ENCODE measurements at regions not wholly inside any gene's neighbourhood (a gene's known extent, or its start where the extent isn't known, plus 50 kb on each side); places are given as distances from the start of the nearest gene placed in this dataset.

DNA sequence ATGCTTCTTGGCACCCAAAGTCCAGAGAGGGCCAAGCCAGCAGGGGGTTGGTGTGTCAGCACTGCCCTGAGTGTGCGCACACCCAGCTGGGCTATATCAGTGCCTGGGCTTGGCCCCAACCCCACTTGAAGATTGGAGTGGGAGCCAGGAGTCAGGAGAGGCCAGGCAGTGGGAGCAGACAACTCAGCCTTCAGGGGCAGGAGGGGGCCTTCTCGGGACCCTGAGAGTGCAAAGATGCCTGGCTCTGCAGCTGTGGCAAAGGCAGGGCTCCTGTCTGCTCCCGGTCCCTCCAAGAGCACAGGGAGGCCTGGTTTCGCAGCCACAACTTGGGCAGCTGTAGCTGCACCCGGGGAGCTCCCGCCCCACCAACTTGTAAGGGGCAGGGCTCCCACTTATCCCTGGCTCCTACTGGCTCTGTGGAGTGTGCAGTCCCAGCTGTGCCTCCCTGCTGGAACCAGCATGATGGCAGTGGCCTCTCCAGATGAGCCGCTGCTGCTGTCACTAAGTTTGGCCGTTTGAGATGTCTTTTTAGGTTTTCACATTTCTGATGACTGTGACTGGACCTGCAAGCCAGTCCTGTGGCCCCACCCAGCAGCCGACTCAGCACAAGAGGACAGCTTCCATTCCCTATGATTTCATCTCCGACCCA lies 148.8 kb upstream of the HS6ST1 start:
- Histone ChIP-seq H4K20me1 (ENCODE audit: insufficient read depth, low read length) (no peaks in the 10 kb centered on the region), H3K27me3 (ENCODE audit: control insufficient read depth in 1 of 2, insufficient read depth in 2 of 2, low read length in 2 of 2) (0 out of 5 replicates have a peak, but pooled peaks cover 0 to 5% of the 10 kb centered on the region in 2 experiments), H3K4me1 (ENCODE audit: insufficient read depth, low read length) (no peaks in the 10 kb centered on the region), H3K9me3 (ENCODE audit: low read length) (peaks cover 38% of the 10 kb centered on the region), H3K4me2 (ENCODE audit: low read depth, low read length) (no peak overlapping the region), H3K79me2 (ENCODE audit: insufficient read depth, low read length) (no peaks in the 10 kb centered on the region), H3K4me3 (replicated peaks in 1 of 3; ENCODE audit: insufficient read depth in 1 of 3, low read depth in 2 of 3, low read length in 3 of 3) (no peak overlapping the region), H3K36me3 (replicated peaks in 1 of 2; ENCODE audit: control insufficient read depth in 1 of 2, insufficient read depth in 2 of 2, low read length in 2 of 2) (no peaks in the 10 kb centered on the region), H3K27ac (ENCODE audit: extremely low read length, insufficient read depth, low read length) (no peak overlapping the region), H3K9ac (ENCODE audit: insufficient read depth, low read depth, low read length) (no peak overlapping the region), H2AFZ (ENCODE audit: low read length) (no peak overlapping the region)
- ChIA-PET POLR2A (no interaction called here), CTCF (ENCODE audit: low intra/inter-chr PET ratio, low total read pairs) (no interaction called here)
- ATAC-seq (no peak; the same call in 2 of the 3 replicates), DNase-seq (ENCODE audit: low spot score) (no peak), FAIRE-seq (no peak)
- in situ Hi-C loops (cut with HindIII; ENCODE audit: extremely low pct_ligation_motif_present, low pct_unique_long_range_greater_than_20kb): no loop called here
- WGBS (ENCODE audit: low lambda C conversion rate): 43% methylated on average over 7 of the region's 10 CpGs
- no TSS peak for BruUV-seq (replicated peaks)
- intact Hi-C loops (cut with micrococcal nuclease; ENCODE audit: unreplicated experiment): no loop called here
- no peak for TF ChIP-seq ZNF619 (CRISPR knock-in tag; IDR thresholded peaks at IDR 0.05)
- TF ChIP-seq ZNF205 (CRISPR knock-in tag; IDR thresholded peaks at IDR 0.05): no peak
- no peak for TF ChIP-seq NRL (CRISPR knock-in tag; IDR thresholded peaks at IDR 0.05; ENCODE audit: borderline replicate concordance)
- TF ChIP-seq, protein P1, sequence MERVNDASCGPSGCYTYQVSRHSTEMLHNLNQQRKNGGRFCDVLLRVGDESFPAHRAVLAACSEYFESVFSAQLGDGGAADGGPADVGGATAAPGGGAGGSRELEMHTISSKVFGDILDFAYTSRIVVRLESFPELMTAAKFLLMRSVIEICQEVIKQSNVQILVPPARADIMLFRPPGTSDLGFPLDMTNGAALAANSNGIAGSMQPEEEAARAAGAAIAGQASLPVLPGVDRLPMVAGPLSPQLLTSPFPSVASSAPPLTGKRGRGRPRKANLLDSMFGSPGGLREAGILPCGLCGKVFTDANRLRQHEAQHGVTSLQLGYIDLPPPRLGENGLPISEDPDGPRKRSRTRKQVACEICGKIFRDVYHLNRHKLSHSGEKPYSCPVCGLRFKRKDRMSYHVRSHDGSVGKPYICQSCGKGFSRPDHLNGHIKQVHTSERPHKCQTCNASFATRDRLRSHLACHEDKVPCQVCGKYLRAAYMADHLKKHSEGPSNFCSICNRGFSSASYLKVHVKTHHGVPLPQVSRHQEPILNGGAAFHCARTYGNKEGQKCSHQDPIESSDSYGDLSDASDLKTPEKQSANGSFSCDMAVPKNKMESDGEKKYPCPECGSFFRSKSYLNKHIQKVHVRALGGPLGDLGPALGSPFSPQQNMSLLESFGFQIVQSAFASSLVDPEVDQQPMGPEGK (CRISPR knock-in tag; IDR thresholded peaks at IDR 0.05): no peak
- no peak for TF ChIP-seq ZNF296 (CRISPR knock-in tag; conservative IDR thresholded peaks at IDR 0.05)
- TF ChIP-seq TFDP2 (CRISPR knock-in tag; IDR thresholded peaks at IDR 0.05): no peak
- TF ChIP-seq HDAC6 (IDR thresholded peaks at IDR 0.05; ENCODE audit: low read depth, low read length): no peak
- no peak for TF ChIP-seq ZBTB20 (CRISPR knock-in tag; IDR thresholded peaks at IDR 0.05; ENCODE audit: borderline replicate concordance, low read depth)
- no peak for TF ChIP-seq MTF1 (CRISPR knock-in tag; IDR thresholded peaks at IDR 0.05)
- TF ChIP-seq ATF3 (CRISPR knock-in tag; IDR thresholded peaks at IDR 0.05): no peak
- no peak for TF ChIP-seq ZC3H13 (CRISPR knock-in tag; IDR thresholded peaks at IDR 0.05)
- no peak for TF ChIP-seq ZNF256 (CRISPR knock-in tag; conservative IDR thresholded peaks at IDR 0.05)
- no peak for TF ChIP-seq TBP (CRISPR knock-in tag; IDR thresholded peaks at IDR 0.05)
- no peak for TF ChIP-seq ZNF318 (CRISPR knock-in tag; IDR thresholded peaks at IDR 0.05)
